ENCODE measurements at regions not wholly inside any gene's neighbourhood (a gene's known extent, or its start where the extent isn't known, plus 50 kb on each side); places are given as distances from the start of the nearest gene placed in this dataset.

DNA sequence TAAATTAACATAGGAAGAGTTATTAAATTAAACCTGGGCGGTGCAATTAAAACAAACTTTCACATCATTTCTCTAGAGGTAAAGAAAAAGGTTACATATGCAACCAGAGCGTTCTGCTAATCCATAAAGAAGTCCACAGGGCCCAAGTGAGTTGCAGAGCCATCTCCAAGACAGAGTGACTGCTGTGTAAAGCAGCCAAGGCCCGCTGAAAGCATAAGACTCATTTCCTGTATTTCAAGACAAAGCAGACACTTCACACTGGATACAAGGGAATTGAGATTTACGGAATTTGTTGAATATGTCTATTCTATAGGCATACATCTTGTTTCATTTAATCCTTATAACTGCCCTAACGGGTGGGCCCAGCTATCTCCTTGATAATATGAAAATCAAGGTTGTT is 422.8 kb downstream of the CBLN4 start:
- TF ChIP-seq TCF12 (IDR thresholded peaks at IDR 0.05; ENCODE audit: low read depth) (no peak), CREB1 (IDR thresholded peaks at IDR 0.05; ENCODE audit: low read depth) (no peak), ZBTB7A (IDR thresholded peaks at IDR 0.05; ENCODE audit: low read depth) (no peak), TAF1 (IDR thresholded peaks at IDR 0.05; ENCODE audit: low read depth) (no peak), REST (IDR thresholded peaks at IDR 0.05; ENCODE audit: low read depth) (no peak), EP300 (IDR thresholded peaks at IDR 0.05; ENCODE audit: borderline replicate concordance) (no peak), TEAD4 (IDR thresholded peaks at IDR 0.05) (no peak), CEBPB (IDR thresholded peaks at IDR 0.05) (no peak), FOXM1 (IDR thresholded peaks at IDR 0.05; ENCODE audit: borderline replicate concordance, low read depth) (no peak), YY1 (IDR thresholded peaks at IDR 0.05; ENCODE audit: low read depth) (no peak), NFIC (IDR thresholded peaks at IDR 0.05) (no peak), MAX (IDR thresholded peaks at IDR 0.05) (no peak)
- TF ChIP-seq, protein P1, sequence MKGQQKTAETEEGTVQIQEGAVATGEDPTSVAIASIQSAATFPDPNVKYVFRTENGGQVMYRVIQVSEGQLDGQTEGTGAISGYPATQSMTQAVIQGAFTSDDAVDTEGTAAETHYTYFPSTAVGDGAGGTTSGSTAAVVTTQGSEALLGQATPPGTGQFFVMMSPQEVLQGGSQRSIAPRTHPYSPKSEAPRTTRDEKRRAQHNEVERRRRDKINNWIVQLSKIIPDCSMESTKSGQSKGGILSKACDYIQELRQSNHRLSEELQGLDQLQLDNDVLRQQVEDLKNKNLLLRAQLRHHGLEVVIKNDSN (IDR thresholded peaks at IDR 0.05), result no peak

DNA sequence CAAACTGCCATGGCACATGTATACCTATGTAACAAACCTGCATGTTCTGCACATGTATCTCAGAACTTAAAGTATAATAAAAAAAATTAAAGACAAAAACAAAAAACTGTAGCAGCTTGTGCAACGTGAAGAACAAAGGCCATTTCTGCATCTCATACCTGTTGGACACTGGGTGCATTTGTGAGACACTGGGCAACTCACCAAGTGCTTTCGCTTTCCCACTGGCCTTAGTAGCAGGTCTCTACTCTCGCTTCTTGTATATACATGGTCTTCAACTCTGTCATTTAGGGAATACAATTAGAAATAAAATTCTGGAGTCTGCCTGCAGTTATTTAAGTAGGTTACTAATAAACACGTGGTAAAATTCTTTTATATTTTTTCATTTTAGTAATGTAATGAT is 423.8 kb downstream of the CBLN4 start:
- no peak for TF ChIP-seq TEAD4 (IDR thresholded peaks at IDR 0.05)
- no peak for TF ChIP-seq YY1 (IDR thresholded peaks at IDR 0.05; ENCODE audit: low read depth)

- TF ChIP-seq CREB1 (IDR thresholded peaks at IDR 0.05; ENCODE audit: low read depth) (no peak), FOXM1 (IDR thresholded peaks at IDR 0.05; ENCODE audit: borderline replicate concordance, low read depth) (no peak), YY1 (IDR thresholded peaks at IDR 0.05; ENCODE audit: low read depth) (no peak), RAD21 (IDR thresholded peaks at IDR 0.05; ENCODE audit: low read depth) (no peak), TAF1 (IDR thresholded peaks at IDR 0.05; ENCODE audit: low read depth) (no peak), TEAD4 (IDR thresholded peaks at IDR 0.05) (no peak), CEBPB (IDR thresholded peaks at IDR 0.05) (no peak), EP300 (IDR thresholded peaks at IDR 0.05; ENCODE audit: borderline replicate concordance) (no peak), MAX (IDR thresholded peaks at IDR 0.05) (no peak), ZBTB7A (IDR thresholded peaks at IDR 0.05; ENCODE audit: low read depth) (no peak), TCF12 (IDR thresholded peaks at IDR 0.05; ENCODE audit: low read depth) (no peak), NFIC (IDR thresholded peaks at IDR 0.05) (no peak)
- TF ChIP-seq, protein P1 (IDR thresholded peaks at IDR 0.05), result no peak
Measured at GRCh38 chr20:55580475-55580874, 424.8 kb downstream of the CBLN4 start.

DNA sequence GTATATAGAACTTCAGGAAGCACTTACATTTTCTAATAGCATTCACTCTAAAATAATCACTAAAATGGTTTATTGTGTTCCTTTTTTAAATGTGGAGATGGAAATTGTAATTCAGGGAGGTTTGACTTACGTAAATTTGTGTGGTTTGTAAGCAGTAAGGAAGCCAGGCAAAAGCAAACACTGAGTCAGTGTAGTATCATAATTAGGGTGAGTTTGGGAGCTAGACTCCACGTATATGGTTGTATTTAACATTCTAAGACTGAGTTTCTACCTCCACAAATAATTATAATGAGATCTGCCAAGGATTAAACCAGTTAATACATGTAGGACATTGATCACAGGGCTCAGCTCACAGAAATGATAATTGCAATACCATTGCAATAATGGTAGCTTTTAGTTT is 425.5 kb downstream of the CBLN4 start:
- TF ChIP-seq TAF1 (IDR thresholded peaks at IDR 0.05; ENCODE audit: low read depth), result no peak
- no peak for TF ChIP-seq ZBTB7A (IDR thresholded peaks at IDR 0.05; ENCODE audit: low read depth)
- no peak for TF ChIP-seq TCF12 (IDR thresholded peaks at IDR 0.05; ENCODE audit: low read depth)
- no peak for TF ChIP-seq CEBPB (IDR thresholded peaks at IDR 0.05)
- TF ChIP-seq RAD21 (IDR thresholded peaks at IDR 0.05; ENCODE audit: low read depth), result no peak
- no peak for TF ChIP-seq MAX (IDR thresholded peaks at IDR 0.05)
- TF ChIP-seq REST (IDR thresholded peaks at IDR 0.05; ENCODE audit: low read depth), result no peak
- TF ChIP-seq NFIC (IDR thresholded peaks at IDR 0.05), result no peak
- no peak for TF ChIP-seq EP300 (IDR thresholded peaks at IDR 0.05; ENCODE audit: borderline replicate concordance)
- TF ChIP-seq YY1 (IDR thresholded peaks at IDR 0.05; ENCODE audit: low read depth), result no peak
- TF ChIP-seq EGR1 (IDR thresholded peaks at IDR 0.05), result no peak
- TF ChIP-seq TEAD4 (IDR thresholded peaks at IDR 0.05), result no peak
- TF ChIP-seq, protein P1 (IDR thresholded peaks at IDR 0.05), result no peak
- no peak for TF ChIP-seq CREB1 (IDR thresholded peaks at IDR 0.05; ENCODE audit: low read depth)
- no peak for TF ChIP-seq FOXM1 (IDR thresholded peaks at IDR 0.05; ENCODE audit: borderline replicate concordance, low read depth)

- TF ChIP-seq NFIC (IDR thresholded peaks at IDR 0.05) (no peak), TEAD4 (IDR thresholded peaks at IDR 0.05) (no peak), CREB1 (IDR thresholded peaks at IDR 0.05; ENCODE audit: low read depth) (no peak)
Measured at GRCh38 chr20:55576981-55577380, 428.3 kb downstream of the CBLN4 start.

GRCh38 chr20:55569084-55569483 is 436.2 kb downstream of the CBLN4 start:
- TF ChIP-seq MAX (IDR thresholded peaks at IDR 0.05) (no peak), ZBTB7A (IDR thresholded peaks at IDR 0.05; ENCODE audit: low read depth) (no peak), RAD21 (IDR thresholded peaks at IDR 0.05; ENCODE audit: low read depth) (no peak), TAF1 (IDR thresholded peaks at IDR 0.05; ENCODE audit: low read depth) (no peak), CEBPB (IDR thresholded peaks at IDR 0.05) (no peak), REST (IDR thresholded peaks at IDR 0.05; ENCODE audit: low read depth) (no peak), EGR1 (IDR thresholded peaks at IDR 0.05) (no peak), TCF12 (IDR thresholded peaks at IDR 0.05; ENCODE audit: low read depth) (no peak), YY1 (IDR thresholded peaks at IDR 0.05; ENCODE audit: low read depth) (no peak), CREB1 (IDR thresholded peaks at IDR 0.05; ENCODE audit: low read depth) (no peak), NFIC (IDR thresholded peaks at IDR 0.05) (no peak), EP300 (IDR thresholded peaks at IDR 0.05; ENCODE audit: borderline replicate concordance) (no peak), TEAD4 (IDR thresholded peaks at IDR 0.05) (no peak)
- TF ChIP-seq, protein P1 (IDR thresholded peaks at IDR 0.05), result no peak
